ENCODE measurements at regions not wholly inside any gene's neighbourhood (a gene's known extent, or its start where the extent isn't known, plus 50 kb on each side); places are given as distances from the start of the nearest gene placed in this dataset.

GRCh38 chr10:3510741-3511140 is 274.3 kb downstream of the KLF6 start:
- no peak for FAIRE-seq

GRCh38 chr10:3509355-3509754 is 275.7 kb downstream of the KLF6 start:
- FAIRE-seq = no peak

GRCh38 chr10:3503299-3503698 is 281.7 kb downstream of the KLF6 start:
- FAIRE-seq = no peak

GRCh38 chr10:3502673-3503072 is 282.3 kb downstream of the KLF6 start:
- FAIRE-seq = no peak

GRCh38 chr10:3500408-3500856 is 284.6 kb downstream of the KLF6 start:
- FAIRE-seq = no peak

- FAIRE-seq = no peak
Observed at GRCh38 chr10:3499120-3499519, 285.9 kb downstream of the KLF6 start.

- no peak for FAIRE-seq
Observed at GRCh38 chr10:3497581-3497980, 287.4 kb downstream of the KLF6 start.

GRCh38 chr10:3496138-3496537 is 288.9 kb downstream of the KLF6 start:
- FAIRE-seq = no peak

- FAIRE-seq = no peak
Observed at GRCh38 chr10:3495281-3495680, 289.7 kb downstream of the KLF6 start.

GRCh38 chr10:3494838-3495230 is 290.2 kb downstream of the KLF6 start:
- no peak for FAIRE-seq

- FAIRE-seq = no peak
Observed at GRCh38 chr10:3494131-3494837, 290.7 kb downstream of the KLF6 start.

- no peak for FAIRE-seq
Observed at GRCh38 chr10:3493621-3494020, 291.4 kb downstream of the KLF6 start.

- no peak for FAIRE-seq
Observed at GRCh38 chr10:3491571-3491970, 293.4 kb downstream of the KLF6 start.

- no peak for FAIRE-seq
Observed at GRCh38 chr10:3487228-3487627, 297.8 kb downstream of the KLF6 start.

- no peak for FAIRE-seq
Observed at GRCh38 chr10:3486346-3487065, 298.5 kb downstream of the KLF6 start.

- no peak for FAIRE-seq
Observed at GRCh38 chr10:3485057-3485686, 299.8 kb downstream of the KLF6 start.

- no peak for FAIRE-seq
Observed at GRCh38 chr10:3484306-3485056, 300.5 kb downstream of the KLF6 start.

- FAIRE-seq = no peak
Observed at GRCh38 chr10:3482200-3482993, 302.6 kb downstream of the KLF6 start.

GRCh38 chr10:3481496-3481895 is 303.5 kb downstream of the KLF6 start:
- no peak for FAIRE-seq

GRCh38 chr10:3480990-3481315 is 304.1 kb downstream of the KLF6 start:
- no peak for FAIRE-seq

- no peak for FAIRE-seq
Observed at GRCh38 chr10:3480281-3480989, 304.6 kb downstream of the KLF6 start.

Measured in TTC549 (cell line).